ENCODE measurements at regions not wholly inside any gene's neighbourhood (a gene's known extent, or its start where the extent isn't known, plus 50 kb on each side); places are given as distances from the start of the nearest gene placed in this dataset.

DNA sequence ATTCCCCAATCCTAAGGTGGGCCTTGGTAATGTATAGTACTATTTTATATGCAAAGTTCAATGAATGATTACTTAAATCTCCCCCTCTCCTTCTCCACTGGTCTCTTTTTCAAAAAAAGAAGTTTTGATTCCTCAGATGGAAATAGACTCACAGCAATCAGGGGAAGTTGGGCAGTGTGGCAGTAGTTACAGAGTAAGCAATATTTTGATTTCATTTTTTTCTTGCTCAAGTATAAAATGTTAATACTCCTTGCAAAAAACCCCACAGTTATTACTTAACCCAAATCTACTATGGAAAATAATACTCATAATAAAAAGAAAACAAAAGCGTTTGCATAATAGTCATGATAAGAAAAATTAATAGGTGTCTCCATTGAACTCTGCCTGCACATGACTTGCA, 56.9 kb upstream of the CXCL8 start:
- H3K4me3 ChIP-seq, result no peak overlapping the region
- no peaks in the 10 kb centered on the region for H3K9me3 ChIP-seq
- peak overlapping the region; percentile 68 for H3K4me2 ChIP-seq
- CTCF ChIA-PET, result interaction anchor here (1.1 to 1.4 kb wide), 2 partner anchors 9 to 451 kb away, joined by 3 to 6 read pairs; no protein-coding TSS in a partner anchor
- peaks cover 44% of the 10 kb centered on the region for H3K4me1 ChIP-seq
- FAIRE-seq (no peak), DNase-seq (ENCODE audit: low read depth in 1 of 2, low spot score in 1 of 2) (no peak), ATAC-seq (peak in 1 of 2 experiments; percentile 50; a peak in 3 of 6 replicates)
- POLR2A ChIA-PET, result interaction anchor here (0.7 to 1.4 kb wide), 2 partner anchors 57 to 416 kb away, joined by 4 to 5 read pairs; partner anchors contain the start of genes CXCL2 and CXCL8
- whole genome bisulfite sequencing (ENCODE audit: missing lambda C conversion rate), result 74% methylated on average over 1 of the region's 1 CpG
- TF ChIP-seq CEBPB (IDR thresholded peaks at IDR 0.05) (no peak), EHF (CRISPR knock-in tag; IDR thresholded peaks at IDR 0.05) (no peak), RCOR1 (IDR thresholded peaks at IDR 0.05; ENCODE audit: low read depth, low read length) (no peak), FOXS1 (CRISPR knock-in tag; IDR thresholded peaks at IDR 0.05) (no peak), NFE2L2 (conservative IDR thresholded peaks at IDR 0.05; ENCODE audit: low read length) (no peak), ZFP36 (IDR thresholded peaks at IDR 0.05; ENCODE audit: borderline replicate concordance, partially characterized antibody) (no peak), CBX8 (IDR thresholded peaks at IDR 0.05) (no peak), MAFK (IDR thresholded peaks at IDR 0.05; ENCODE audit: partially characterized antibody) (no peak), BHLHE40 (IDR thresholded peaks at IDR 0.05; ENCODE audit: low read depth, low read length) (no peak), HOXB5 (CRISPR knock-in tag; IDR thresholded peaks at IDR 0.05) (no peak)
- TF ChIP-seq, protein P1, sequence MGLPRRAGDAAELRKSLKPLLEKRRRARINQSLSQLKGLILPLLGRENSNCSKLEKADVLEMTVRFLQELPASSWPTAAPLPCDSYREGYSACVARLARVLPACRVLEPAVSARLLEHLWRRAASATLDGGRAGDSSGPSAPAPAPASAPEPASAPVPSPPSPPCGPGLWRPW (IDR thresholded peaks at IDR 0.05), result no peak
- TF ChIP-seq, protein P2, sequence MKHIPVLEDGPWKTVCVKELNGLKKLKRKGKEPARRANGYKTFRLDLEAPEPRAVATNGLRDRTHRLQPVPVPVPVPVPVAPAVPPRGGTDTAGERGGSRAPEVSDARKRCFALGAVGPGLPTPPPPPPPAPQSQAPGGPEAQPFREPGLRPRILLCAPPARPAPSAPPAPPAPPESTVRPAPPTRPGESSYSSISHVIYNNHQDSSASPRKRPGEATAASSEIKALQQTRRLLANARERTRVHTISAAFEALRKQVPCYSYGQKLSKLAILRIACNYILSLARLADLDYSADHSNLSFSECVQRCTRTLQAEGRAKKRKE (CRISPR knock-in tag; IDR thresholded peaks at IDR 0.05; ENCODE audit: low read depth), result no peak
- TF ChIP-seq, protein P3, sequence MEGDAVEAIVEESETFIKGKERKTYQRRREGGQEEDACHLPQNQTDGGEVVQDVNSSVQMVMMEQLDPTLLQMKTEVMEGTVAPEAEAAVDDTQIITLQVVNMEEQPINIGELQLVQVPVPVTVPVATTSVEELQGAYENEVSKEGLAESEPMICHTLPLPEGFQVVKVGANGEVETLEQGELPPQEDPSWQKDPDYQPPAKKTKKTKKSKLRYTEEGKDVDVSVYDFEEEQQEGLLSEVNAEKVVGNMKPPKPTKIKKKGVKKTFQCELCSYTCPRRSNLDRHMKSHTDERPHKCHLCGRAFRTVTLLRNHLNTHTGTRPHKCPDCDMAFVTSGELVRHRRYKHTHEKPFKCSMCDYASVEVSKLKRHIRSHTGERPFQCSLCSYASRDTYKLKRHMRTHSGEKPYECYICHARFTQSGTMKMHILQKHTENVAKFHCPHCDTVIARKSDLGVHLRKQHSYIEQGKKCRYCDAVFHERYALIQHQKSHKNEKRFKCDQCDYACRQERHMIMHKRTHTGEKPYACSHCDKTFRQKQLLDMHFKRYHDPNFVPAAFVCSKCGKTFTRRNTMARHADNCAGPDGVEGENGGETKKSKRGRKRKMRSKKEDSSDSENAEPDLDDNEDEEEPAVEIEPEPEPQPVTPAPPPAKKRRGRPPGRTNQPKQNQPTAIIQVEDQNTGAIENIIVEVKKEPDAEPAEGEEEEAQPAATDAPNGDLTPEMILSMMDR (IDR thresholded peaks at IDR 0.05), result no peak
- H3K27ac ChIP-seq, result peak overlapping the region; percentile 64 to 79

DNA sequence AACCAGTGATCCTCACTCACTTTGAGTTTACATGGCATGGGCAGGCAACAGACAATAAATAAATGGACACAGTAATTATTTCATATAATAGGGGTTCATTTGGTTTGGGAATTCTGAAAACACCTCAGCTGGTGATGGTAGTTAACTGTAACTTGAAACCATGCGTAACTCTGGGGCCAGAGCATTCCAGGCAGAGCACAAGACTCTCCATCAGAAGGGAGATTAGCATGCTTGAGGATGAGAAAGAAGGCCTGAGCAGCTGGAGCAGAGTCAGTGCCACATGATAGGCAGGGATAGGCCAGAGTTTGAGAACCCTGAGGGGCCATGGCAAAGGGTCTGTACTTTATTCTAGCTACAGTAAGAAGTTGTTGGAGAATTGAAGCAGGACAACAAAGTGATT, 56.3 kb upstream of the CXCL8 start:
- ATAC-seq (no peak), FAIRE-seq (no peak), DNase-seq (ENCODE audit: low read depth in 1 of 2, low spot score in 1 of 2) (no peak)
- no peak for TF ChIP-seq HDAC2 (IDR thresholded peaks at IDR 0.05)
- no peak for TF ChIP-seq MYC (IDR thresholded peaks at IDR 0.05; ENCODE audit: borderline replicate concordance, low read length)
- TF ChIP-seq EHF (CRISPR knock-in tag; IDR thresholded peaks at IDR 0.05), result no peak
- no peak for TF ChIP-seq SMC3 (IDR thresholded peaks at IDR 0.05)
- TF ChIP-seq, protein P4, sequence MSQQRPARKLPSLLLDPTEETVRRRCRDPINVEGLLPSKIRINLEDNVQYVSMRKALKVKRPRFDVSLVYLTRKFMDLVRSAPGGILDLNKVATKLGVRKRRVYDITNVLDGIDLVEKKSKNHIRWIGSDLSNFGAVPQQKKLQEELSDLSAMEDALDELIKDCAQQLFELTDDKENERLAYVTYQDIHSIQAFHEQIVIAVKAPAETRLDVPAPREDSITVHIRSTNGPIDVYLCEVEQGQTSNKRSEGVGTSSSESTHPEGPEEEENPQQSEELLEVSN (IDR thresholded peaks at IDR 0.05; ENCODE audit: borderline replicate concordance, low read depth), result no peak
- no peak for TF ChIP-seq TP53 (CRISPR knock-in tag; IDR thresholded peaks at IDR 0.05)
- TF ChIP-seq EP300 (IDR thresholded peaks at IDR 0.05), result no peak
- TF ChIP-seq, protein P1 (IDR thresholded peaks at IDR 0.05), result no peak
- TF ChIP-seq, protein P2 (CRISPR knock-in tag; IDR thresholded peaks at IDR 0.05; ENCODE audit: low read depth), result no peak
- no peak for TF ChIP-seq TFCP2L1 (CRISPR knock-in tag; IDR thresholded peaks at IDR 0.05)
- TF ChIP-seq, protein P5, sequence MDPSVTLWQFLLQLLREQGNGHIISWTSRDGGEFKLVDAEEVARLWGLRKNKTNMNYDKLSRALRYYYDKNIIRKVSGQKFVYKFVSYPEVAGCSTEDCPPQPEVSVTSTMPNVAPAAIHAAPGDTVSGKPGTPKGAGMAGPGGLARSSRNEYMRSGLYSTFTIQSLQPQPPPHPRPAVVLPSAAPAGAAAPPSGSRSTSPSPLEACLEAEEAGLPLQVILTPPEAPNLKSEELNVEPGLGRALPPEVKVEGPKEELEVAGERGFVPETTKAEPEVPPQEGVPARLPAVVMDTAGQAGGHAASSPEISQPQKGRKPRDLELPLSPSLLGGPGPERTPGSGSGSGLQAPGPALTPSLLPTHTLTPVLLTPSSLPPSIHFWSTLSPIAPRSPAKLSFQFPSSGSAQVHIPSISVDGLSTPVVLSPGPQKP (IDR thresholded peaks at IDR 0.05; ENCODE audit: low read depth, low read length), result no peak
- Histone ChIP-seq H3K4me2 (0 out of 3 replicates have a peak overlapping the region, but pooled peaks have one; percentile 1), H3K4me3 (no peak overlapping the region), H3K27ac (peak overlapping the region; percentile 59 to 64), H3K4me1 (peaks cover 42% of the 10 kb centered on the region), H3K9me3 (no peaks in the 10 kb centered on the region)
- 0% methylated on average over 1 of the region's 1 CpG for WGBS (ENCODE audit: missing lambda C conversion rate)
- ChIA-PET POLR2A (no interaction called here), CTCF (interaction anchor here (1.1 to 1.2 kb wide), 2 partner anchors 8 to 45 kb away, joined by 3 to 5 read pairs; no protein-coding TSS in a partner anchor)

Measured in A549 (cell line).